ENCODE measurements at regions not wholly inside any gene's neighbourhood (a gene's known extent, or its start where the extent isn't known, plus 50 kb on each side); places are given as distances from the start of the nearest gene placed in this dataset.

DNA sequence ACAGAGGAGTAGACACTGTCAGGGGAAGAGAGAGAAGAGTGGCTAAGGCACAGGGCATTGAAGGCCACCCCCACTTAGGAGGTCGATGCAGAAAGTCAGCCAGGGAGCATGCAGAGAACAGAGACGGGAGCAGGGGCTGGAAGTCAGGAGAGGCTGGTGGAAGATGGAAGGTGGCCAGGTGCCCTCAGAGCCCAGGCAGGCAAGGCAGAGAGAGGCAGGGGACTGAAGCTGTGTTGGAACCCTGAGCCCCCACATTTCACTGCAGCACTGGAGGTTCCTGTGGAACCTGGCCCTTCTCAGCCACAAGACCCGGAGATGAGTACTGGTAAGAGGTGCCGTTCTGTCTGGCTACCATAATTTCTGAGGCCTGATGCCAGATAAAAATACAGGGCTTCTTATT, 238.3 kb upstream of the NCAM1 start:
- Histone ChIP-seq H3K4me3 (no peak overlapping the region), H3K9me3 (no peaks in the 10 kb centered on the region), H3K4me1 (no peaks in the 10 kb centered on the region), H3K36me3 (no peaks in the 10 kb centered on the region), H3K27me3 (no peaks in the 10 kb centered on the region), H3K27ac (no peak overlapping the region)
- intact Hi-C loops (cut with DNase I; ENCODE audit: low total_unique reads) = no loop called here
- no peak for TF ChIP-seq POLR2AphosphoS5 (IDR thresholded peaks at IDR 0.05)
- TF ChIP-seq, protein P1, sequence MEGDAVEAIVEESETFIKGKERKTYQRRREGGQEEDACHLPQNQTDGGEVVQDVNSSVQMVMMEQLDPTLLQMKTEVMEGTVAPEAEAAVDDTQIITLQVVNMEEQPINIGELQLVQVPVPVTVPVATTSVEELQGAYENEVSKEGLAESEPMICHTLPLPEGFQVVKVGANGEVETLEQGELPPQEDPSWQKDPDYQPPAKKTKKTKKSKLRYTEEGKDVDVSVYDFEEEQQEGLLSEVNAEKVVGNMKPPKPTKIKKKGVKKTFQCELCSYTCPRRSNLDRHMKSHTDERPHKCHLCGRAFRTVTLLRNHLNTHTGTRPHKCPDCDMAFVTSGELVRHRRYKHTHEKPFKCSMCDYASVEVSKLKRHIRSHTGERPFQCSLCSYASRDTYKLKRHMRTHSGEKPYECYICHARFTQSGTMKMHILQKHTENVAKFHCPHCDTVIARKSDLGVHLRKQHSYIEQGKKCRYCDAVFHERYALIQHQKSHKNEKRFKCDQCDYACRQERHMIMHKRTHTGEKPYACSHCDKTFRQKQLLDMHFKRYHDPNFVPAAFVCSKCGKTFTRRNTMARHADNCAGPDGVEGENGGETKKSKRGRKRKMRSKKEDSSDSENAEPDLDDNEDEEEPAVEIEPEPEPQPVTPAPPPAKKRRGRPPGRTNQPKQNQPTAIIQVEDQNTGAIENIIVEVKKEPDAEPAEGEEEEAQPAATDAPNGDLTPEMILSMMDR (IDR thresholded peaks at IDR 0.05) = no peak
- TF ChIP-seq POLR2A (IDR thresholded peaks at IDR 0.05) = no peak
- no peak for DNase-seq (ENCODE audit: low spot score in 2 of 2)

DNA sequence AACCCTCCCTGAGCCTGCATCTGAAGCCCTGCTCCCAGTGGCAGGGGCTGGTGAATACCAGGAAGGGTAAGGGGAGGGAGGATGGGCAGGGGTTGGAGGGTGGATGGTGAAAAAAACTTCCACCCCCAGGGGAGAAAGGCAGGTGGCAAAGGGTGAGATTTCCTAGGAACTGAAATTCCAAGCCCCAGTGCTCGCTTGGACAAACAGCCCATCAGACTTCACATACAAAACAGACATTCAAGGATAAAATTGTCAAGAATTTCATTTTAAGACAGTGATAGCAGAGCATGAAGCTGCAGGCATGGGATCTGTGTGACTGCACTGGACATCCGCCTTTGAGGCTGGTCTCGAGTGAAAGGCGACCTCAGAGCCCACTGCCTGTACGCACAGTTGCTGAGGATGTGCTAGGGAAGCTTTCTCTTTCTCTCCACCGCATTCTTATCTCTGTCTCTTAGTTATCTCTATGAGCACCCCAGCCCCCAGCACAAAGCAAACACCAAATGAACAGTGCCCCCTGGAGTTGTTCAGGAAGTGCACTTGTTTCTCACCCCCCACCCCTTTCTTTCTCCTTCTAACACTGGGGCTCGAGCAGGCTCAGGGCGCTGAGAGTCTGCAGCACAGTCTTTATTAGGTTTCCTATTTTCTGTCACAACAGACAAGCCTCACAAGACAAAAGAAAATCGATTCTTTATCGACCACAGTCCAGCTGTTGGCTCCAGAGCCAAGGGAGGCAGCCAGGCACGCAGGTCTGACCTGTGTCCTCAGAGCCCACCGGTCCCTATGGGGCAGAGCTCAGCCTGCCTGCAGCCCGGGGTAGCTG, 237.3 kb upstream of the NCAM1 start:
- intact Hi-C loops (cut with DNase I; ENCODE audit: low total_unique reads) = no loop called here
- TF ChIP-seq POLR2AphosphoS5 (IDR thresholded peaks at IDR 0.05) (no peak), POLR2A (IDR thresholded peaks at IDR 0.05) (no peak)
- TF ChIP-seq, protein P1 (IDR thresholded peaks at IDR 0.05) = no peak
- H3K36me3 ChIP-seq = no peaks in the 10 kb centered on the region
- no peaks in the 10 kb centered on the region for H3K4me1 ChIP-seq
- H3K27ac ChIP-seq = no peak overlapping the region
- DNase-seq (ENCODE audit: low spot score in 2 of 2) = no peak
- no peaks in the 10 kb centered on the region for H3K9me3 ChIP-seq
- H3K4me3 ChIP-seq = no peak overlapping the region
- H3K27me3 ChIP-seq = no peaks in the 10 kb centered on the region

DNA sequence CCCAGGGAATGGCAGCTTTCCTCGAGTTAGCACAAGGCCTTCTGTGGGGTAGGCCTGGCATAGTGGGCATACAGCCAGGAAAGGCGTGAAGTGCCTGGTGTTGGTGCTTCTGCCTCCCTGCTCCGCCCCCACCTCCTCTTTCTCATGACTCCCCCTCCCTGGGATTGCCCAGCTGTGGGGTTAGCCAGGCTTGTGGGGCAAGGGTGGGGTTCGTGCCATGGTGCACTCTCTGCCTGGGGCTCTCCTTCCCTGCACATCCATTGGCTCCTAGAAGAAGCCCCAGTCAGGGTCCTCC, 236.8 kb upstream of the NCAM1 start:
- H3K9me3 ChIP-seq = no peaks in the 10 kb centered on the region
- no peak for TF ChIP-seq POLR2A (IDR thresholded peaks at IDR 0.05)
- no peaks in the 10 kb centered on the region for H3K36me3 ChIP-seq
- H3K4me1 ChIP-seq = no peaks in the 10 kb centered on the region
- no peak overlapping the region for H3K4me3 ChIP-seq
- H3K27me3 ChIP-seq = no peaks in the 10 kb centered on the region
- H3K27ac ChIP-seq = no peak overlapping the region
- intact Hi-C loops (cut with DNase I; ENCODE audit: low total_unique reads) = no loop called here
- no peak for DNase-seq (ENCODE audit: low spot score in 2 of 2)

DNA sequence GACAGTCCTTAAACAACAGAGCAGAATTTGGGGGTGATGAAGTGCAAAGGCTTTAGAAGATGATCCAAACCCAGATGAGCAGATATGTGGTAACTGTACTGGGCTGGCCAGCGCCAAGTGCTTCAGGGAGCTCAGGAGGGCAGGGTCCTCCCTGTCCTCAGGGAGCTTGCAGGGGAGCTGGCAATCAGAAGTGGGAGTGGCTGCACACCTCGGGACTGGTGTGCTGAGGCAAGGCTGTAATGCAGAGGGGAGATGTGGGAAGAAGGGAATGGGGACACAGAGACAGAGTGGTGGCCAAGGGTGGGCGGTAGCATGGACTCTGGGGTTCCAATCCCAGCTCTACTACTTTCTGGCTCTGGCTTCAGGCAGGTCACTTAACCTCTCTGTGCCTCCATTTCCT, 235.6 kb upstream of the NCAM1 start:
- Histone ChIP-seq H3K9me3 (no peaks in the 10 kb centered on the region), H3K36me3 (no peaks in the 10 kb centered on the region), H3K27ac (no peak overlapping the region), H3K27me3 (no peaks in the 10 kb centered on the region), H3K4me1 (no peaks in the 10 kb centered on the region), H3K4me3 (no peak overlapping the region)
- TF ChIP-seq POLR2A (IDR thresholded peaks at IDR 0.05) = no peak
- TF ChIP-seq, protein P1 (IDR thresholded peaks at IDR 0.05) = no peak
- TF ChIP-seq POLR2AphosphoS5 (IDR thresholded peaks at IDR 0.05) = no peak
- no peak for DNase-seq (ENCODE audit: low spot score in 2 of 2)
- intact Hi-C loops (cut with DNase I; ENCODE audit: low total_unique reads) = no loop called here

DNA sequence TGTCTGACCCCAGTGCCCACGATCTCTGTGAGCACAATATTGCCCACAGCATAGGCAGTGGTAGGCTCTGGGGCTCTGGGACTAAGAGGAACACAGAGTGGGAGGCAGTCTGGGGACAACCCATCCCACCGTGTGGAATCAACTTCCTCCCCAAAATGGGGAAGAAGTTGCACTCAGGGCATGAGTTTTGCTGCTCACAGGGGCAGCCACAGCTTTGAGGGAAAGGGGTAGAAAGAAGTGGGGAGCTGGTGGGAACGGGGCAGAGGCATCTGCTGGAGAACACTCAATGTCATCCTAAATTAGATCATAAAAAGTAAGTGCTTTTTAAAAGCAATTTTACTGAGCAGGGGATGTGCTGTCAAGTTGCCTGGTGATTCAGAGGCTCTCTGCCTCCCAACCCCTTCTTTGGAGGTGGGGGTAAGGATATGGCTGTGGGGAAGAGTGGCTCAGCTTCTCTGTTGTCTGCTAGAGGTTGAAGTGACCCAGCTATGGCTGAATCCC, 233.8 kb upstream of the NCAM1 start:
- no peaks in the 10 kb centered on the region for H3K4me1 ChIP-seq
- H3K36me3 ChIP-seq = no peaks in the 10 kb centered on the region
- H3K27me3 ChIP-seq = no peaks in the 10 kb centered on the region
- DNase-seq (ENCODE audit: low spot score in 2 of 2) = no peak
- intact Hi-C loops (cut with DNase I; ENCODE audit: low total_unique reads) = no loop called here
- no peak overlapping the region for H3K4me3 ChIP-seq
- no peaks in the 10 kb centered on the region for H3K9me3 ChIP-seq
- no peak for TF ChIP-seq POLR2AphosphoS5 (IDR thresholded peaks at IDR 0.05)
- TF ChIP-seq, protein P1 (IDR thresholded peaks at IDR 0.05) = no peak
- TF ChIP-seq POLR2A (IDR thresholded peaks at IDR 0.05) = no peak
- no peak overlapping the region for H3K27ac ChIP-seq

Data from breast epithelium (tissue), 4 donors.